22Rv1 (cell line): ENCODE measurements at regions not wholly inside any gene's neighbourhood (a gene's known extent, or its start where the extent isn't known, plus 50 kb on each side); places are given as distances from the start of the nearest gene placed in this dataset.

Source experiments
- H3K27ac ChIP-seq: fragments of 450-650 bp; 2 replicates; pipeline ENCODE4 v1.5.1; 2017
- ZFX ChIP-seq: fragments of 450-650 bp; IDR thresholded peaks from 2 replicates; pipeline ENCODE4 v1.6.1; 2017; ENCODE audit warnings: antibody characterized with exemption, borderline replicate concordance
- TF ChIP-seq, protein P1 (sequence below): fragments of 450-650 bp; IDR thresholded peaks from 2 replicates; pipeline ENCODE4 v1.5.1; 2017; ENCODE audit warnings: mild to moderate bottlenecking

GRCh38 chr10:30115626-30115940, 56.2 kb upstream of the JCAD start:
- TF ChIP-seq, protein P1, sequence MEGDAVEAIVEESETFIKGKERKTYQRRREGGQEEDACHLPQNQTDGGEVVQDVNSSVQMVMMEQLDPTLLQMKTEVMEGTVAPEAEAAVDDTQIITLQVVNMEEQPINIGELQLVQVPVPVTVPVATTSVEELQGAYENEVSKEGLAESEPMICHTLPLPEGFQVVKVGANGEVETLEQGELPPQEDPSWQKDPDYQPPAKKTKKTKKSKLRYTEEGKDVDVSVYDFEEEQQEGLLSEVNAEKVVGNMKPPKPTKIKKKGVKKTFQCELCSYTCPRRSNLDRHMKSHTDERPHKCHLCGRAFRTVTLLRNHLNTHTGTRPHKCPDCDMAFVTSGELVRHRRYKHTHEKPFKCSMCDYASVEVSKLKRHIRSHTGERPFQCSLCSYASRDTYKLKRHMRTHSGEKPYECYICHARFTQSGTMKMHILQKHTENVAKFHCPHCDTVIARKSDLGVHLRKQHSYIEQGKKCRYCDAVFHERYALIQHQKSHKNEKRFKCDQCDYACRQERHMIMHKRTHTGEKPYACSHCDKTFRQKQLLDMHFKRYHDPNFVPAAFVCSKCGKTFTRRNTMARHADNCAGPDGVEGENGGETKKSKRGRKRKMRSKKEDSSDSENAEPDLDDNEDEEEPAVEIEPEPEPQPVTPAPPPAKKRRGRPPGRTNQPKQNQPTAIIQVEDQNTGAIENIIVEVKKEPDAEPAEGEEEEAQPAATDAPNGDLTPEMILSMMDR: no peak
- no peak overlapping the region for H3K27ac ChIP-seq

- TF ChIP-seq, protein P1: no peak
- no peak overlapping the region for H3K27ac ChIP-seq
Measured at GRCh38 chr10:30114881-30115625, 55.7 kb upstream of the JCAD start.

DNA sequence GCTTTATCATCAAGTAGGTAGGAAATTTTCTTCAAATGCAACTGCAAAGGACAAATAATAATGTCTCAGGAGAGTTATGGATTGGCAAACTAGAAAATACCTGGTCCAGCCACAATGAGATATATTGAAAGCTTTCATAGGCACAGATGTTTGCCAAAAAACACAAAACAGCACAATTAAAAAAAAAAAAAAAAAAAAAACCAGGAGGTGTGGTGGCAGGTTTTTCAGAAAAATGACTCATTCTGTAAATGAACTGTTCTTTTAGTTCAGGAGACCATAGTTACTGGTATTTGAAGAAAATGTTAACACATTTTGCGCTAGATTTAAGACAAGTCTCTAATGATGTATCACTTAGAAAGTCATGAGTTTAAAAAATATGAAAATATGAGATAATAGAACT, 55.0 kb upstream of the JCAD start:
- no peak overlapping the region for H3K27ac ChIP-seq

DNA sequence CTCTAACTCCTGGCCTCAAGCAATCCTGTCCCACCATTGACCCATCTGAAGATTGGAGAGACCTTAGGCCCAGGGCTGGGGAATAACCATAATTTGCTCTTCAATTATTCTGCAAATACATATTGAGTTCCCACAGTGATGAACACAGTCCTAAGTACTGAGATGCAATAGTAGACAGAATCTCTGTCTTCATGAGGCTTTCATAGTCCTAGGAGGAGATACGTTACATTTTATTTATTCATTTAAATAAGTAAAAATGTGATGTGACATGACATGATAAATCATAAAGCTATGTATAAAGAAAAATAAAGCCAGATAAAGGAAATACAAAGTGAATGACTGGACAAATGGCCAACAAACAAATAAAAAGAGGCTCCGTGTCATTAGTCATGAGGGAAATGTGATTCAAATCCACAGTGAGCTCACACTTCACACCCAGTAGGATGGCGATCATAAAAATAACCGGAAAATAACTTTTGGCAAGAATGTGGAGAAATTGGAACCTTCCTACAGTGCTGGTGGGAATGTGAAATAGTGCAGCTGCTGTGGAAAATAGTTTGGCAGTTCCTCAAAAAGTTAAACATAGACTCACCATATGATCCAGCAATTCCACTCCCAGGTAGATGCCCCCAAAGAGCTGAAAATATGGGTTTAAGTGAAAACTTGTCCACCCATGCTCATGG, 52.1 kb upstream of the JCAD start:
- H3K27ac ChIP-seq: no peak overlapping the region

More for the DNA sequence above, 55.0 kb upstream of the JCAD start:
- TF ChIP-seq, protein P1: no peak
- TF ChIP-seq ZFX: no peak

More for the DNA sequence above, 52.1 kb upstream of the JCAD start:
- no peak for TF ChIP-seq ZFX
- TF ChIP-seq, protein P1: no peak
